Peyer's patch (tissue), 4 donors: ENCODE measurements at regions not wholly inside any gene's neighbourhood (a gene's known extent, or its start where the extent isn't known, plus 50 kb on each side); places are given as distances from the start of the nearest gene placed in this dataset.

Experiments
- CTCF ChIP-seq, 6 experiments: fragments of 450-650 bp in 4 of 6; fragments of 200-600 bp in 2 of 6; sonication (generic) in 1 of 6; IDR thresholded peaks; one replicate each; pipeline ENCODE4 v1.5.1; 2017 to 2019; ENCODE audit warnings: antibody characterized with exemption in 6 of 6, mild to moderate bottlenecking in 3 of 6, moderate library complexity in 1 of 6
- POLR2A ChIP-seq, 2 donors: fragments of 450-650 bp; IDR thresholded peaks; one replicate each; pipeline ENCODE4 v1.5.1; 2017; ENCODE audit warnings: antibody characterized with exemption in 2 of 2, mild to moderate bottlenecking in 2 of 2, moderate library complexity in 2 of 2

DNA sequence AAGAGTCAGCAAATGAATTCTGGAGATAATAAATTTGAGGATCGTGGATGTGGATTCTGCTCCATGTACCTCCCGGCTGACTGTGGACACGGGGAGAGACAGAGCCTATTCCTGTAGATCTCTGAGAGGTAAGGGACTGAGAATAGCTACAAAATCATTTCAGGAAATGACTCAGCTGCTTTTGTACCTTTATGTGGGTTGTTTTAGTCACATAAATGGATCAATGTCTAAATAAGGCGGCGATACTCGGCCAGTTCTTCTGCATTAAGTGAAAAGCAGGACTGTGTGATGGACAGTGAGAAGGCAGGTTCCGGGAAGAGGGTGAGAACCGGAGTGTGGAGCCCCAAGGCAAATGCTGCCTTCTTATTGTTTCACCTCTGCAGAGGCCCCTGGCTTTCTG, 128.1 kb downstream of the EFNB2 start:
- TF ChIP-seq CTCF (IDR thresholded peaks at IDR 0.05) (no peak), POLR2A (IDR thresholded peaks at IDR 0.05) (no peak)
